ENCODE measurements at regions not wholly inside any gene's neighbourhood (a gene's known extent, or its start where the extent isn't known, plus 50 kb on each side); places are given as distances from the start of the nearest gene placed in this dataset.

GRCh38 chr6:3585320-3585935, 128.6 kb upstream of the SLC22A23 start:
- WGBS (ENCODE audit: insufficient coverage) = 76% methylated on average over 3 of the region's 5 CpGs
- Mint-ChIP-seq H3K4me3 (no peak overlapping the region), H3K9me3 (no peaks in the 10 kb centered on the region), H3K27ac (no peak overlapping the region), H3K36me3 (no peaks in the 10 kb centered on the region), H3K27me3 (ENCODE audit: low read depth in 2 of 2) (peaks cover 29 to 40% of the 10 kb centered on the region in 2 donors), H3K4me1 (peaks cover 0 to 3% of the 10 kb centered on the region in 2 donors)
- DNase-seq (no peak), ATAC-seq (no peak)
- Histone ChIP-seq H3K36me3 (ENCODE audit: control insufficient read depth, insufficient read depth, low read length) (no peaks in the 10 kb centered on the region), H3K27ac (ENCODE audit: low read length) (no peak overlapping the region), H3K9me3 (ENCODE audit: control insufficient read depth, insufficient read depth, low read length) (peaks cover 3% of the 10 kb centered on the region), H3K27me3 (ENCODE audit: control insufficient read depth, insufficient read depth, low read length) (no peaks in the 10 kb centered on the region), H3K4me1 (ENCODE audit: control insufficient read depth, insufficient read depth, low read length) (no peaks in the 10 kb centered on the region), H3K4me3 (ENCODE audit: low read length) (no peak overlapping the region)
- TF ChIP-seq CTCF (IDR thresholded peaks at IDR 0.05) = no peak
- intact Hi-C loops (cut with micrococcal nuclease) = no loop called here

GRCh38 chr6:3584606-3585005, 127.8 kb upstream of the SLC22A23 start:
- DNase-seq (no peak), ATAC-seq (no peak)
- no peak for TF ChIP-seq CTCF (IDR thresholded peaks at IDR 0.05)
- no peaks in the 10 kb centered on the region for H3K36me3 ChIP-seq (ENCODE audit: control insufficient read depth, insufficient read depth, low read length)
- Mint-ChIP-seq H3K4me3 (no peak overlapping the region), H3K9me3 (no peaks in the 10 kb centered on the region), H3K27ac (no peak overlapping the region), H3K36me3 (no peaks in the 10 kb centered on the region), H3K4me1 (no peaks in the 10 kb centered on the region), H3K27me3 (ENCODE audit: low read depth in 2 of 2) (peaks cover 27 to 32% of the 10 kb centered on the region in 2 donors)
- H3K9me3 ChIP-seq (ENCODE audit: control insufficient read depth, insufficient read depth, low read length) = peaks cover 3% of the 10 kb centered on the region
- no peak overlapping the region for H3K27ac ChIP-seq (ENCODE audit: low read length)
- WGBS (ENCODE audit: insufficient coverage) = no CpG with 5 or more reads among the region's 4 CpGs
- intact Hi-C loops (cut with micrococcal nuclease) = no loop called here
- H3K4me1 ChIP-seq (ENCODE audit: control insufficient read depth, insufficient read depth, low read length) = no peaks in the 10 kb centered on the region
- H3K27me3 ChIP-seq (ENCODE audit: control insufficient read depth, insufficient read depth, low read length) = no peaks in the 10 kb centered on the region
- H3K4me3 ChIP-seq (ENCODE audit: low read length) = no peak overlapping the region

- no peaks in the 10 kb centered on the region for H3K36me3 Mint-ChIP-seq
- H3K4me1 ChIP-seq (ENCODE audit: control insufficient read depth, insufficient read depth, low read length) = no peaks in the 10 kb centered on the region
- DNase-seq (no peak), ATAC-seq (no peak)
- WGBS (ENCODE audit: insufficient coverage) = 88% methylated on average over 3 of the region's 3 CpGs
- no peak overlapping the region for H3K4me3 Mint-ChIP-seq
- peaks cover 25 to 26% of the 10 kb centered on the region in 2 donors for H3K27me3 Mint-ChIP-seq (ENCODE audit: low read depth in 2 of 2)
- no peak overlapping the region for H3K4me3 ChIP-seq (ENCODE audit: low read length)
- no peaks in the 10 kb centered on the region for H3K27me3 ChIP-seq (ENCODE audit: control insufficient read depth, insufficient read depth, low read length)
- no peak overlapping the region for H3K27ac Mint-ChIP-seq
- no peak for TF ChIP-seq CTCF (IDR thresholded peaks at IDR 0.05)
- H3K4me1 Mint-ChIP-seq = no peaks in the 10 kb centered on the region
- H3K9me3 ChIP-seq (ENCODE audit: control insufficient read depth, insufficient read depth, low read length) = no peaks in the 10 kb centered on the region
- no peaks in the 10 kb centered on the region for H3K36me3 ChIP-seq (ENCODE audit: control insufficient read depth, insufficient read depth, low read length)
- intact Hi-C loops (cut with micrococcal nuclease) = no loop called here
- no peaks in the 10 kb centered on the region for H3K9me3 Mint-ChIP-seq
- H3K27ac ChIP-seq (ENCODE audit: low read length) = no peak overlapping the region
Observed at GRCh38 chr6:3581469-3581868, 124.6 kb upstream of the SLC22A23 start.

- H3K36me3 Mint-ChIP-seq = no peaks in the 10 kb centered on the region
- 81% methylated on average over 12 of the region's 13 CpGs for WGBS (ENCODE audit: insufficient coverage)
Observed at GRCh38 chr6:3579652-3580175, 122.9 kb upstream of the SLC22A23 start.

More at GRCh38 chr6:3579652-3580175, 122.9 kb upstream of the SLC22A23 start:
- no peak overlapping the region for H3K27ac Mint-ChIP-seq
- intact Hi-C loops (cut with micrococcal nuclease) = no loop called here
- Histone ChIP-seq H3K27ac (ENCODE audit: low read length) (no peak overlapping the region), H3K36me3 (ENCODE audit: control insufficient read depth, insufficient read depth, low read length) (no peaks in the 10 kb centered on the region), H3K4me3 (ENCODE audit: low read length) (no peak overlapping the region), H3K4me1 (ENCODE audit: control insufficient read depth, insufficient read depth, low read length) (no peaks in the 10 kb centered on the region), H3K27me3 (ENCODE audit: control insufficient read depth, insufficient read depth, low read length) (no peaks in the 10 kb centered on the region), H3K9me3 (ENCODE audit: control insufficient read depth, insufficient read depth, low read length) (no peaks in the 10 kb centered on the region)
- ATAC-seq = no peak
- no peak overlapping the region for H3K4me3 Mint-ChIP-seq
- TF ChIP-seq CTCF (IDR thresholded peaks at IDR 0.05) = no peak
- H3K9me3 Mint-ChIP-seq = no peaks in the 10 kb centered on the region
- no peaks in the 10 kb centered on the region for H3K4me1 Mint-ChIP-seq
- DNase-seq = no peak
- H3K27me3 Mint-ChIP-seq (ENCODE audit: low read depth in 2 of 2) = peaks cover 18% of the 10 kb centered on the region in 2 donors

Data from natural killer cell (primary cell).